Activated T-helper 17 cell treated with anti-CD3 and anti-CD28 coated beads, Interleukin-2, amount 50 U/mL, for 72 hours (primary cell): ENCODE measurements at regions not wholly inside any gene's neighbourhood (a gene's known extent, or its start where the extent isn't known, plus 50 kb on each side); places are given as distances from the start of the nearest gene placed in this dataset.
"Not testable (repeated sequence)": the region's sequence is repeated elsewhere in the genome, so short reads cannot be mapped to it uniquely, and the experiment has no call there.

ENCODE experiments used
- ATAC-seq: fragments of 150-1000 bp; cut with Tn5 transposase; replicated peaks from 2 replicates; pipeline ENCODE4 v1.10.0; 2021; ENCODE audit warnings: mild to moderate bottlenecking, moderate library complexity
- H3K27ac Mint-ChIP-seq: one replicate; pipeline ENCODE4 v1.8.0; 2022; ENCODE audit warnings: mixed read lengths
- H3K27me3 Mint-ChIP-seq: one replicate; pipeline ENCODE4 v1.8.0; 2022; ENCODE audit warnings: mixed read lengths
- H3K36me3 Mint-ChIP-seq: one replicate; pipeline ENCODE4 v1.8.0; 2022; ENCODE audit warnings: low read depth, mild to moderate bottlenecking, mixed read lengths
- H3K4me1 Mint-ChIP-seq: one replicate; pipeline ENCODE4 v1.8.0; 2022; ENCODE audit warnings: mixed read lengths
- H3K4me3 Mint-ChIP-seq: one replicate; pipeline ENCODE4 v1.8.0; 2022; ENCODE audit warnings: mild to moderate bottlenecking, mixed read lengths
- H3K9me3 Mint-ChIP-seq: one replicate; pipeline ENCODE4 v1.8.0; 2022; ENCODE audit warnings: mixed read lengths

GRCh38 chr18:73407506-73407905, 539.7 kb upstream of the NETO1 start:
- Mint-ChIP-seq H3K36me3 (no peaks in the 10 kb centered on the region), H3K27ac (no peak overlapping the region), H3K4me1 (no peaks in the 10 kb centered on the region), H3K27me3 (no peaks in the 10 kb centered on the region), H3K9me3 (peaks cover 7% of the 10 kb centered on the region), H3K4me3 (no peak overlapping the region)
- ATAC-seq = no peak

GRCh38 chr18:73384246-73384645, 516.5 kb upstream of the NETO1 start:
- Mint-ChIP-seq H3K27me3 (no peaks in the 10 kb centered on the region), H3K4me1 (no peaks in the 10 kb centered on the region), H3K9me3 (peaks cover 11% of the 10 kb centered on the region), H3K27ac (no peak overlapping the region), H3K4me3 (no peak overlapping the region), H3K36me3 (no peaks in the 10 kb centered on the region)
- no peak for ATAC-seq

DNA sequence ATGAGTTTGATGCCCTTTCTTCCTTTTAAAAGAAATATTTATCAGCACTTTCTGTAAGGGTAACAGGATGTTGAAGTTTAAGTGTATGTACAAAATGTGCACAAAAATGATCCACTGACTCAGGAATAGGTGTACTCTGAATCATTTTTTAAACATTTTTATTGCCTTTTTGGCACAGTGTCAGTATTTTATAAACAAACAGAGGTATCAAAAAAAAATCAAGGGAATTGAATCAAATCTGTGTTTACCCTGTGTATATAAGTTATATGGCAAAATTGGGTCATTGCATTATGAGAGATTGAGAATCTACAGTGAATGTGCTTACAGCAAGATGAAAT, 513.9 kb upstream of the NETO1 start:
- H3K4me3 Mint-ChIP-seq = no peak overlapping the region
- no peak for ATAC-seq
- no peaks in the 10 kb centered on the region for H3K27me3 Mint-ChIP-seq
- no peaks in the 10 kb centered on the region for H3K36me3 Mint-ChIP-seq
- no peak overlapping the region for H3K27ac Mint-ChIP-seq
- H3K4me1 Mint-ChIP-seq = no peaks in the 10 kb centered on the region
- H3K9me3 Mint-ChIP-seq = peaks cover 5% of the 10 kb centered on the region

DNA sequence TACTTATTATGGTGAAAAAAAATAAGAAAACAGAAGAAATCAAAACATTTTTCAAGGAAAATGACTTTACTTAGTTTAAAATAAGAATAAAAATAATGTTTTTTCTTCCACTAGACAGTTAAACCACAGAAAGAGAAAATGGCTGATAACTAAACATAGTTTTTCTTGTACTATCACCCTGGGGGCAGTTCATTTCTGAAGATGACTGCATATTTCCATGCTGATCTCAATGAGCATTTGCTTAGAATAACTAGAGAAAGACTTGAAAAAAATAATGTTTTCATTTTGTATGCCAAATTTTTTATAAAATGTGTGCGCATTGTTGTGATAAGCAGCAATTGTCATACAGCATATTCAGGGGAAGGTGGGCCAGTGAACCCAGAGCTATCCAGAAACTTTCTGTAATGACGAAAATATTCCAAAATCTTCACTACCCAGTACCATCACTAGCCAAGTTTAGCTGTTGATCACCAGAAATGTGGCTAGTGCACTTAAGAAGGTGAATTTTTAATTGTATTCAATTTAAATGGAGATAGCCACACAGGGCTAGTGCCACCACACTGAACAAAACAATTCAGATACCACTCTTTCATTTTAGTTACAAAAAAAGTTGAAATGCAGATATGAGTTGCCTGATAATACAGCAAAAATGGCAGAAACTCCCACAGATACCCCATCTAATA, 513.4 kb upstream of the NETO1 start:
- no peak overlapping the region for H3K27ac Mint-ChIP-seq

DNA sequence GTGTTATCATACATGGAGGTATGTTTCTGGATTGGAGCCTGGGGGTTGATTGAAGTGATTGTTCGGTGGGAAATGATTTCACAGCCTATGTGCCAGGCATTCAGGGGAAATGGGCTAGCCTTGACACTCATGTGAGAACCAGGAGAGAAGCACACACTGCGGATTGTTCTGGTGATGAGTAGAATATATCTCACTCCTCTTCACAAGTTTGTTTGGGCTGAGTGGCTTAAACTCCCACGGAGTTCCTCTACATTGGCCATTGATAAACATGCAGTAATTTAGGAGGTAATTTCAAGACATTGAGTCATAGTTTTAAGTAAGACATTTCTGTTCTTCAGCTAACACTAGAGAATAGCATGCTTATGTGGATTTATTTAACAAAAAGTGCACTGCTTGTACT, 498.9 kb upstream of the NETO1 start:
- Mint-ChIP-seq H3K4me1 (no peaks in the 10 kb centered on the region), H3K27ac (no peak overlapping the region), H3K4me3 (no peak overlapping the region), H3K27me3 (no peaks in the 10 kb centered on the region), H3K36me3 (no peaks in the 10 kb centered on the region), H3K9me3 (peaks cover 11% of the 10 kb centered on the region)
- ATAC-seq = no peak

More for the DNA sequence above, 513.4 kb upstream of the NETO1 start:
- Mint-ChIP-seq H3K36me3 (no peaks in the 10 kb centered on the region), H3K4me1 (no peaks in the 10 kb centered on the region), H3K4me3 (no peak overlapping the region), H3K27me3 (no peaks in the 10 kb centered on the region), H3K9me3 (peaks cover 9% of the 10 kb centered on the region)
- ATAC-seq = no peak

- H3K4me3 Mint-ChIP-seq = no peak overlapping the region
- no peaks in the 10 kb centered on the region for H3K36me3 Mint-ChIP-seq
- no peak for ATAC-seq
- H3K27me3 Mint-ChIP-seq = no peaks in the 10 kb centered on the region
- no peaks in the 10 kb centered on the region for H3K4me1 Mint-ChIP-seq
- H3K9me3 Mint-ChIP-seq = peaks cover 8% of the 10 kb centered on the region
- no peak overlapping the region for H3K27ac Mint-ChIP-seq
These were observed 497.2 kb upstream of the NETO1 start for GRCh38 chr18:73365018-73365417.

DNA sequence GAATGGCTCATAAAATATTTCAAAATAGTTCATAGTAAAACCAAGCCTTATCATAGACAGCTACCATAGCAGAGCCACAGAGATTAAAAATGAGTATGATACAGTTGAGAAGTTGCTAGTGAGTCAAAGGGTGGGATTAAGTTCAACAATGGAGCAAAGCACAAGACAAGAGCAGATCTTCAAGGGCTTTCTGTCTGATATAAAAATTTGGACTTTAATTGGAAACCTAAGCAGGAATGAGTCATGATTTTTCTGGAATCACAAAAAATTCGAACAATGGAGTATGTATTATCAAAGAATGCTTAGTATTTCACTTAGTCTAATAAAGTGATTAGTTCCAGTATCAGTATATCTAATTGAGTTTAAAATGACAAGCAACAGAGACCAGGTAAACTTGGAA, 487.3 kb upstream of the NETO1 start:
- ATAC-seq = no peak
- Mint-ChIP-seq H3K9me3 (peaks cover 8% of the 10 kb centered on the region), H3K27me3 (no peaks in the 10 kb centered on the region), H3K4me3 (no peak overlapping the region), H3K4me1 (no peaks in the 10 kb centered on the region), H3K36me3 (no peaks in the 10 kb centered on the region), H3K27ac (no peak overlapping the region)

DNA sequence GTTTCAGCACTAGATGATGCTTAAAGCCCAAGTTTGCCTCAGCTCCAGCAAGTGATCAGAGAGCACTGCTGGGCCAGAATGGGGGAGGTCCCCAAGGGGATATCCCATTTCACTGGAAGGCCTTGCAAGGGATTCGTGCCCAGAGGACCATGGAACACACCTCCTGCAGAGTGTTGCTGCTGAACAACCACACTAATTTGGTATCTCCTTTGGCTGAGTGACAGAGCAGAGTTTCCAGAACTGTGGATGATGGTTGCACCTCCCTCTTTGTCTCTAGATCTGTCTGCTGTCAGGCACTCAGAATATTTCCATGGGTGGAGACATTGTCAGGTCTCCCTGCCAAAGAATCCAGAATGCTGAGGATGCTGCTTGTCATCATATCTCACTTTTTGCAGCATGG, 484.8 kb upstream of the NETO1 start:
- H3K9me3 Mint-ChIP-seq = no peaks in the 10 kb centered on the region
- no peak overlapping the region for H3K4me3 Mint-ChIP-seq
- H3K27me3 Mint-ChIP-seq = no peaks in the 10 kb centered on the region
- no peaks in the 10 kb centered on the region for H3K4me1 Mint-ChIP-seq
- H3K27ac Mint-ChIP-seq = no peak overlapping the region
- H3K36me3 Mint-ChIP-seq = no peaks in the 10 kb centered on the region
- no peak for ATAC-seq

DNA sequence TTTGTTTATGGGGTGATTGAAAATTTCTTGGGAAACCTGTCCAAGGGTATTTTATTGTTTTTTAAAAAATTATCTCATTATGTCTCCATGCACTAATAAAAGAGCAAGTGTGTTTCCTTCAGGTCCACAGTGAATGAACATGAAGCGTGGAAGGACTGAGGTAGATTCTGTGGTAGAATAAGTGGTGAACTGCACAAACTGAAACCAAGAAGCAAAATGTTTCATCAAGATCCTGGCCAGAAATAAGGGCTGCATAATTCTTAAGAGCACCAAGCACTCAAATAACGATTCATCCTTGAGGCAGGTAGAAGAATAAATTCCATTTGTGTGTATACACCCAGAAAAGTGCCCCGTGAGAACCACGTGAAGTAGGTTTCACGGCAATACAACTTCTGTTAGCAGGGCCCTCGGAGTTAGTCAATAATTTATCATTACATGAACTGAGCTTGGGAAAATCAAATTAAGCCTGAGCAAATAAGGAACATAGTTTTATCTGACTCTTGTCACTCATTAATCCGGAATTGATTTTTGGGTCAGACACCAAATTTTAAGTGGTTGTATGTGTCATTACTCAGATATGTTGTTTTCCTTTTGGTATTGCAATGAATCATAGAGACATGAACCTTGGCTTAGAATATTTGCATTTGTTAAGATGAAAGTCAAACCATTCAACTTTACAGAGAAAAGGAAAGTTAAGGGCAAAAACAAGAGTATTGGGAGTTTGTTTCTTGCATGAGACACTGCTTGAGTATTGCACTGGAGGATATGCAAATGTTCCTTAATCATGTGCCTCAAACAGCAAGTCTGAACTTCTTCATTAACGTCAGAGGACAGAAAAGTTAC, 472.6 kb upstream of the NETO1 start:
- no peak for ATAC-seq
- Mint-ChIP-seq H3K4me1 (no peaks in the 10 kb centered on the region), H3K4me3 (no peak overlapping the region), H3K36me3 (no peaks in the 10 kb centered on the region), H3K27me3 (no peaks in the 10 kb centered on the region), H3K9me3 (peaks cover 12% of the 10 kb centered on the region), H3K27ac (no peak overlapping the region)

DNA sequence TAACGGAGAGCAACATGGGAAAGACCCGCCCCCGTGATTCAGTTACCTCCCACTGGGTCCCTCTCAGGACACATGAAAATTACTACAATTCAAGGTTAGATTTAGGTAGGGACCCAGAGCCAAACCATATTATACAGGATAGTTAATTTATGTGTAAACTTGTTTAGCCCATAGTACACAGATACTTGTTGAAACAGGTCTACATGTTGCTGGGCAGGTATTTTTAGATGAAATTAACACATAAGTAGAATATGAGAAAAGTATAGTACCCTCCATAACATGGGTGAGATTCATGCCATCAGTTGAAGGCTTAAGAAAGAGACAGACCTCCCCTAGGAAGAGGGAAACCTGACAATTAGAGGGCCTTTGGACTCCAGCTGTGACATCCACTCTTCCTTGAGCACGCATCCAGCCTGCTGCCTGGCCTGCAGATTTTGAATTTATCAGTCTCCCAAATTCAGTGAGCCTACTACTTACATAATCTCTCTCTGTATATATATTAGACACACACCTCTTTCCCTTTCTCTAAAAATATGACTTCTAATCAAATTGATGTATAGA, 463.5 kb upstream of the NETO1 start:
- H3K27ac Mint-ChIP-seq = no peak overlapping the region
- no peaks in the 10 kb centered on the region for H3K36me3 Mint-ChIP-seq
- H3K4me3 Mint-ChIP-seq = no peak overlapping the region
- H3K4me1 Mint-ChIP-seq = no peaks in the 10 kb centered on the region
- H3K27me3 Mint-ChIP-seq = no peaks in the 10 kb centered on the region
- no peak for ATAC-seq
- no peaks in the 10 kb centered on the region for H3K9me3 Mint-ChIP-seq

GRCh38 chr18:73330106-73330505, 462.3 kb upstream of the NETO1 start:
- not testable (repeated sequence) for H3K27ac Mint-ChIP-seq, H3K9me3 Mint-ChIP-seq, H3K36me3 Mint-ChIP-seq, H3K27me3 Mint-ChIP-seq, H3K4me1 Mint-ChIP-seq, ATAC-seq, H3K4me3 Mint-ChIP-seq

- H3K9me3 Mint-ChIP-seq, H3K4me1 Mint-ChIP-seq, H3K27me3 Mint-ChIP-seq, H3K27ac Mint-ChIP-seq, H3K4me3 Mint-ChIP-seq, ATAC-seq, H3K36me3 Mint-ChIP-seq: not testable (repeated sequence)
These were observed 456.5 kb upstream of the NETO1 start for GRCh38 chr18:73324187-73324831.

DNA sequence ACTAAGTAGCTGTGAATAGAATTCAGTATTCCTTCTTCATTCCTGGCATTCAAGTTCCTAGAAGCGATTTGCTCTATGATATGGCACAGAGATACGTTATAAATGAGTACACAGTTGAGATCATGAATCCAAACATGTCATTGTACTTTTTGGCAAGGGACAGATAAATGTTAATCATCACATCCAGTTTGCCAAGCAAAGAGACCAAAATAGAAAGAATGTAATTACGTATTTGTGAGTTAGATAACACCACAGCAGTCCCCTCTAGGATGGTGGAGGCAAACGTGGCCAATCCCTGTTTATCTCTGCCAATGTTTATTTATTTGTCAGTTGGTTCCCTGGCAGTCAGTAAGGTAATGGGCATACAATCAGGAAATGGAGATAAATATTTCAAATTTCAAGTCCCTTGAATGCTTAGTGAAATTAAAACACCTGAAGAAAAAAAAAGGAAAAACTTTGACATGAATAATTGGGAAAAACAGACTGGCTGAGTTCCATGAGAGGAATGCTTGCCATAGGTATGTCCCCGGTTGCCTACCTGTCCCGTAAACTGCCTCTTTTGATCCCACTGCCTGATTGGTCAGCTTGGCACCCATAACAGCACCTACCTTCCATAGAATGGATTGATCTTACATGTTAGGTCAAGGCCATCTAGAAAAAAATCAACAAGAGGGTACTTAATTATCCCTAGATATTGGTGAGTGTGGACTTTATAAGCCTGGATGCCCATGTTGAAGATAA, 451.1 kb upstream of the NETO1 start:
- Mint-ChIP-seq H3K36me3 (no peaks in the 10 kb centered on the region), H3K27ac (no peak overlapping the region), H3K4me3 (no peak overlapping the region), H3K27me3 (no peaks in the 10 kb centered on the region), H3K9me3 (no peaks in the 10 kb centered on the region), H3K4me1 (no peaks in the 10 kb centered on the region)
- ATAC-seq = no peak

DNA sequence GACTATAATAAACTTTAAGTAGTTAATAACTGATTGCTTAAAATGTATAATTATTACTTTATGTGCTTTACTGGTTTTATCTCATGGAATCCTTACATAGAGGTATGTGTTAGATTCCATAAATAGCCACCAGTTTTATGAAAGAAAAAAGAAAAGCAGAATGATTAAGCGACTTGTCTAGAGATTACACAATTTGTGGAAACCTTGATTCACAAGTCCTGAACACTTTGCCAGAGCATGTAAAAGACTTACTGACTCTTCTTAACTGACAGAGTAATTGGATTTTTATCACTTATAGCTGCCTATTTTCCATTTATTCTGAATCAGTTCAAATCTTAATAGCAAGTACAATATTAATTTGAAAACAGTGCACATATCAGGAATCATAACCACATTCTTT, 448.7 kb upstream of the NETO1 start:
- H3K4me1 Mint-ChIP-seq = no peaks in the 10 kb centered on the region
- H3K9me3 Mint-ChIP-seq = peaks cover 3% of the 10 kb centered on the region
- H3K27me3 Mint-ChIP-seq = no peaks in the 10 kb centered on the region
- no peak for ATAC-seq
- no peaks in the 10 kb centered on the region for H3K36me3 Mint-ChIP-seq
- H3K4me3 Mint-ChIP-seq = no peak overlapping the region
- H3K27ac Mint-ChIP-seq = no peak overlapping the region
